Stimulated activated CD4-positive, alpha-beta T cell treated with anti-CD3 and anti-CD28 coated beads, Interleukin-15, amount 100 ng/mL, for 48 hours (primary cell): ENCODE measurements at regions not wholly inside any gene's neighbourhood (a gene's known extent, or its start where the extent isn't known, plus 50 kb on each side); places are given as distances from the start of the nearest gene placed in this dataset.
"Not testable (repeated sequence)": the region's sequence is repeated elsewhere in the genome, so short reads cannot be mapped to it uniquely, and the experiment has no call there.

ENCODE experiments used
- DNase-seq, 2 donors: peaks; one replicate each; pipeline ENCODE4 v3.0.0-alpha.2; 2020; ENCODE audit warnings: low read depth in 2 of 2

- DNase-seq, result no peak
These were observed 273.1 kb upstream of the SLC14A2 start for GRCh38 chr18:45342166-45342565.

GRCh38 chr18:45342653-45343052 is 272.6 kb upstream of the SLC14A2 start:
- DNase-seq, result no peak

GRCh38 chr18:45343365-45343764 is 271.9 kb upstream of the SLC14A2 start:
- DNase-seq, result no peak

- DNase-seq, result not testable (repeated sequence)
These were observed 270.6 kb upstream of the SLC14A2 start for GRCh38 chr18:45344680-45345079.

GRCh38 chr18:45349019-45349418 is 266.3 kb upstream of the SLC14A2 start:
- no peak for DNase-seq

- DNase-seq, result no peak
These were observed 265.8 kb upstream of the SLC14A2 start for GRCh38 chr18:45349467-45349866.

GRCh38 chr18:45350404-45351156 is 264.7 kb upstream of the SLC14A2 start:
- no peak for DNase-seq

- no peak for DNase-seq
These were observed 262.4 kb upstream of the SLC14A2 start for GRCh38 chr18:45352874-45353273.

- no peak for DNase-seq
These were observed 261.7 kb upstream of the SLC14A2 start for GRCh38 chr18:45353530-45353929.

GRCh38 chr18:45355944-45356520 is 259.2 kb upstream of the SLC14A2 start:
- DNase-seq, result no peak

- DNase-seq, result no peak
These were observed 257.4 kb upstream of the SLC14A2 start for GRCh38 chr18:45357686-45358470.

- DNase-seq, result no peak
These were observed 255.8 kb upstream of the SLC14A2 start for GRCh38 chr18:45359275-45360009.

- DNase-seq, result no peak
These were observed 254.0 kb upstream of the SLC14A2 start for GRCh38 chr18:45361125-45361851.

- no peak for DNase-seq
These were observed 252.1 kb upstream of the SLC14A2 start for GRCh38 chr18:45363196-45363595.

GRCh38 chr18:45365835-45366234 is 249.4 kb upstream of the SLC14A2 start:
- DNase-seq, result no peak

- DNase-seq, result no peak
These were observed 244.8 kb upstream of the SLC14A2 start for GRCh38 chr18:45370255-45371010.

GRCh38 chr18:45373286-45373880 is 241.9 kb upstream of the SLC14A2 start:
- DNase-seq, result no peak

- no peak for DNase-seq
These were observed 241.0 kb upstream of the SLC14A2 start for GRCh38 chr18:45374236-45374635.

- no peak for DNase-seq
These were observed 240.2 kb upstream of the SLC14A2 start for GRCh38 chr18:45374878-45375630.

- no peak for DNase-seq
These were observed 239.1 kb upstream of the SLC14A2 start for GRCh38 chr18:45376193-45376592.
